ENCODE measurements at regions not wholly inside any gene's neighbourhood (a gene's known extent, or its start where the extent isn't known, plus 50 kb on each side); places are given as distances from the start of the nearest gene placed in this dataset.
A peak's percentile ranks its signal among the peaks of the same experiment; 100 is the strongest.

GRCh38 chr3:64405211-64405835 is 180.1 kb upstream of the PRICKLE2 start:
- TF ChIP-seq CTCF (IDR thresholded peaks at IDR 0.05; ENCODE audit: low read depth, low read length), result no peak
- DNase-seq (ENCODE audit: extremely low read depth, low read depth), result peak; percentile 41

DNA sequence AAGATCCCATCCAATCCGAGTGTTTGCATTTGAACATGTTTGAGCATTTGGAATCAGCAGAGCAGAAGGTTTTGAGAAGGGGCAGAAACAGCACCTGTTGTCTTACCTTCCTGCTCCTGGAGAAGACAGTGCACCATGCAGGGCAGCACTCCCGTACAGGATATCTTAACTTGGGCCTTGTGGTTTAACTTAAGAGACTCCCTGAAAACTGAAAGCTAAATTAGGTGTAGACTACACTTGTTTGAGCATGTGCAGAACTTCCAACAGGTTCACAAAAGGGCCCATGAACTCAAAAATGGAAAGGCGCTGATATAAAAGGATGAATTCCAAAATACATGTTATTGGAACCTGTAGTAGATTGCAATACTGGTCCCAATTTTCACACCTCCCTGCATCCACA is 175.4 kb upstream of the PRICKLE2 start:
- DNase-seq (ENCODE audit: extremely low read depth, low read depth), result no peak
- no peak for TF ChIP-seq CTCF (IDR thresholded peaks at IDR 0.05; ENCODE audit: low read depth, low read length)

DNA sequence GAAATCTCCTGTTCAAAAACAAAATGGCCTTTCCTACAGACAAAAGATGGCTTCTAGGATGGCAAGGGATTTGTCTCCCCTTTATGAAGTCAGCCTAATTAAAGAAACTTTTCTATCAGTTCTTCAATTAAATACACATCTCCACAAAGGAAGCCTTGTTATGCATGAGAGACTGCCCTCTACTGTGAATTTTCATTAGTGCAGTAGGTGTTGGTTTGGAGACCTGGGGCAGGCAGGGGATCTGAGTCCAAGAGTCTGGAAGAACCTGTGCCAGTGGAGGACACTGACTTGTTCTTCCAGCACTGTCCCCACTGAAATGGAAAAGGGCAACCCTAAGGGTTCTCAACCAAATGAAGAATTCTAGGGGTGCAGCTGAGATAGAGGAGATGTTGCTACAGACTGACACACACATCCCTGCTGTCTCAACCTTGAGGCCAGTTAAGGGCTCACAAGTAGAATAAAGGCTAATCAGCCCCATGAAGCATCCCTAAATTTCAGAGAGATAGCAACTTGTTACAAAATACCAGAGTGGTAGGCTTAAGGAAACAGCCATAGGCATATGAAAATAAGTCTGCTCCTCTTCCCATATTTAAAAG is 174.0 kb upstream of the PRICKLE2 start:
- peak; percentile 31 for DNase-seq (ENCODE audit: extremely low read depth, low read depth)
- TF ChIP-seq CTCF (IDR thresholded peaks at IDR 0.05; ENCODE audit: low read depth, low read length), result peak; percentile 78

DNA sequence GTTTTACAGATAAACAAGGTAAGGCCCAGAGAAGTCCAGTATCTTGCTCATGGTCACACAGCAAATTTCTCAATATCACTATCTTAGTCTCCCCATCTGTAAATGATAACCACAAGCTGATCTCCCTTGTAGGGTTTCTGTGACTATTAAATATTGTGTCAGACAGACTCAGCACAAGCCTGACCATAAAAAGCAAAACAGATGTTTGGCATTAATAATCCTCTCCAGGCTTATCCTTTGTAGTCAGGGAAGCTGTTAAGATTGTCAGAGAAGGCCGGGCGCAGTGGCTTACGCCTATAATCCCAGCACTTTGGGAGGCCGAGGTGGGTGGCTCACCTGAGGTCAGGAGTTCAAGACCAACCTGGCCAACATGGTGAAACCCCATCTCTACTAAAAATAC is 173.2 kb upstream of the PRICKLE2 start:
- peak; percentile 72 for DNase-seq (ENCODE audit: extremely low read depth, low read depth)
- TF ChIP-seq CTCF (IDR thresholded peaks at IDR 0.05; ENCODE audit: low read depth, low read length), result no peak

- no peak for TF ChIP-seq CTCF (IDR thresholded peaks at IDR 0.05; ENCODE audit: low read depth, low read length)
- no peak for DNase-seq (ENCODE audit: extremely low read depth, low read depth)
These were observed 172.7 kb upstream of the PRICKLE2 start for GRCh38 chr3:64398006-64398405.

- DNase-seq (ENCODE audit: extremely low read depth, low read depth), result no peak
- TF ChIP-seq CTCF (IDR thresholded peaks at IDR 0.05; ENCODE audit: low read depth, low read length), result no peak
These were observed 172.3 kb upstream of the PRICKLE2 start for GRCh38 chr3:64397573-64397972.

GRCh38 chr3:64395490-64395889 is 170.2 kb upstream of the PRICKLE2 start:
- TF ChIP-seq CTCF (IDR thresholded peaks at IDR 0.05; ENCODE audit: low read depth, low read length), result no peak

More at GRCh38 chr3:64395490-64395889, 170.2 kb upstream of the PRICKLE2 start:
- no peak for DNase-seq (ENCODE audit: extremely low read depth, low read depth)
